OCI-LY3 (cell line): ENCODE measurements at regions not wholly inside any gene's neighbourhood (a gene's known extent, or its start where the extent isn't known, plus 50 kb on each side); places are given as distances from the start of the nearest gene placed in this dataset.

Experiments
- EZH2phosphoT487 ChIP-seq: fragments of 200-600 bp; shearing (Covaris generic); IDR thresholded peaks from 2 replicates; pipeline ENCODE4 v1.6.1; 2018; ENCODE audit warnings: antibody characterized with exemption, mixed run types, low read depth
- TF ChIP-seq, protein P1 (sequence below): fragments of 200-600, 300-600 bp; sonication (generic); IDR thresholded peaks from 2 replicates; pipeline ENCODE4 v1.5.1; 2014; ENCODE audit warnings: antibody characterized with exemption, low read length, low read depth

DNA sequence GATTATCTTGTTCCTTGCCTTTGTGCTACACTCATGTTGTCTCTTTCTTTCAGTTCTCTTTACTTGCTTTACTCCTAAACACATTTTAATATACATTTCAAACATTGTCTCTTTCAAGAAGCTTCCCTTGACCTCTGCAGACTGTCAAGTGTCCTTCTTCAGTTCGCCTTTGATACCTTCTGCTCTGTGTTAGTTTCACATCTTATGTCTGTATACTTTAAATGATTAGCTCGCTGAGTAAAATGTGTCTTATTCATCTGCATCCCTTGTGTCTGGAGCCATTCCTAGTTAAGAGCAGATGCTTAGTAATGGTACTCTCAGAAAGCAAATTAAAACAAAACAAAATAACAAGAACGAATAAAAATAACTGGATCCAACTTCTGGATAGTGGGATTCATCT lies 303.3 kb downstream of the S1PR1 start:
- TF ChIP-seq, protein P1, sequence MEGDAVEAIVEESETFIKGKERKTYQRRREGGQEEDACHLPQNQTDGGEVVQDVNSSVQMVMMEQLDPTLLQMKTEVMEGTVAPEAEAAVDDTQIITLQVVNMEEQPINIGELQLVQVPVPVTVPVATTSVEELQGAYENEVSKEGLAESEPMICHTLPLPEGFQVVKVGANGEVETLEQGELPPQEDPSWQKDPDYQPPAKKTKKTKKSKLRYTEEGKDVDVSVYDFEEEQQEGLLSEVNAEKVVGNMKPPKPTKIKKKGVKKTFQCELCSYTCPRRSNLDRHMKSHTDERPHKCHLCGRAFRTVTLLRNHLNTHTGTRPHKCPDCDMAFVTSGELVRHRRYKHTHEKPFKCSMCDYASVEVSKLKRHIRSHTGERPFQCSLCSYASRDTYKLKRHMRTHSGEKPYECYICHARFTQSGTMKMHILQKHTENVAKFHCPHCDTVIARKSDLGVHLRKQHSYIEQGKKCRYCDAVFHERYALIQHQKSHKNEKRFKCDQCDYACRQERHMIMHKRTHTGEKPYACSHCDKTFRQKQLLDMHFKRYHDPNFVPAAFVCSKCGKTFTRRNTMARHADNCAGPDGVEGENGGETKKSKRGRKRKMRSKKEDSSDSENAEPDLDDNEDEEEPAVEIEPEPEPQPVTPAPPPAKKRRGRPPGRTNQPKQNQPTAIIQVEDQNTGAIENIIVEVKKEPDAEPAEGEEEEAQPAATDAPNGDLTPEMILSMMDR = no peak
- no peak for TF ChIP-seq EZH2phosphoT487
